Keratinocyte (primary cell): ENCODE measurements at regions not wholly inside any gene's neighbourhood (a gene's known extent, or its start where the extent isn't known, plus 50 kb on each side); places are given as distances from the start of the nearest gene placed in this dataset.

Source experiments
- DNase-seq: peaks from one replicate; pipeline ENCODE4 v3.0.0-alpha.2; 2011; ENCODE audit warnings: low read depth, missing footprints, low spot score
- FAIRE-seq: peaks from 2 replicates; lab custom pipeline; 2011; peaks lifted over from hg19 to GRCh38; lab: Jason Lieb, UNC
- H2AFZ ChIP-seq: 2 replicates; pipeline ENCODE4 v1.6.0; 2012; ENCODE audit warnings: low read length, control low read depth, inconsistent platforms; ENCODE audit not compliant: control insufficient read depth
- H3K27ac ChIP-seq: 2 replicates; pipeline ENCODE4 v1.5.1; 2011; ENCODE audit warnings: low read length; ENCODE audit not compliant: control insufficient read depth, insufficient read depth
- H3K27me3 ChIP-seq: 3 replicates; pipeline ENCODE4 v1.6.0; 2011; ENCODE audit warnings: low read length; ENCODE audit not compliant: control insufficient read depth, insufficient read depth; ENCODE audit errors: extremely low read depth
- H3K36me3 ChIP-seq, 2 experiments: 2 replicates in 1 of 2; 3 replicates in 1 of 2; pipeline ENCODE4 v1.5.1; 2011; ENCODE audit warnings: low read length in 2 of 2, mild to moderate bottlenecking in 1 of 2; ENCODE audit not compliant: control insufficient read depth in 2 of 2, insufficient read depth in 2 of 2; ENCODE audit errors: extremely low read depth in 1 of 2
- H3K4me1 ChIP-seq: 3 replicates; pipeline ENCODE4 v1.5.1; 2011; ENCODE audit warnings: low read length; ENCODE audit not compliant: control insufficient read depth, insufficient read depth; ENCODE audit errors: extremely low read depth
- H3K4me2 ChIP-seq: 3 replicates; pipeline ENCODE4 v1.6.0; 2011; ENCODE audit warnings: low read depth, low read length; ENCODE audit not compliant: control insufficient read depth, insufficient read depth; ENCODE audit errors: extremely low read depth
- H3K4me3 ChIP-seq, 3 experiments: fragments of 200-600 bp in 1 of 3; sonication (generic) in 1 of 3; 2 replicates in 2 of 3; 3 replicates in 1 of 3; pipeline ENCODE4 v1.5.1; 2011 to 2016; ENCODE audit warnings: low read length in 3 of 3, mild to moderate bottlenecking in 3 of 3, control low read depth in 2 of 3, inconsistent platforms in 1 of 3, low read depth in 1 of 3, mixed read lengths in 1 of 3, mixed run types in 1 of 3, moderate library complexity in 1 of 3; ENCODE audit not compliant: control insufficient read depth in 2 of 3, insufficient read depth in 2 of 3; ENCODE audit errors: extremely low read depth in 1 of 3
- H3K79me2 ChIP-seq: 2 replicates; pipeline ENCODE4 v1.6.0; 2012; ENCODE audit warnings: low read length; ENCODE audit not compliant: control insufficient read depth, insufficient read depth
- H3K9ac ChIP-seq: 3 replicates; pipeline ENCODE4 v1.6.0; 2011; ENCODE audit warnings: low read length; ENCODE audit not compliant: control insufficient read depth, insufficient read depth; ENCODE audit errors: extremely low read depth
- H3K9me1 ChIP-seq: 3 replicates; pipeline ENCODE4 v1.6.0; 2011; ENCODE audit warnings: low read length; ENCODE audit not compliant: control insufficient read depth, insufficient read depth; ENCODE audit errors: extremely low read depth
- H3K9me3 ChIP-seq: 2 replicates; pipeline ENCODE4 v1.5.1; 2012; ENCODE audit warnings: low read depth, low read length; ENCODE audit not compliant: control insufficient read depth
- H4K20me1 ChIP-seq: 3 replicates; pipeline ENCODE4 v1.6.0; 2011; ENCODE audit warnings: low read length; ENCODE audit not compliant: control insufficient read depth, insufficient read depth; ENCODE audit errors: extremely low read depth
- EZH2 ChIP-seq: IDR thresholded peaks from one replicate; pipeline ENCODE4 v1.6.1; 2012; ENCODE audit warnings: inconsistent platforms, mild to moderate bottlenecking, low read length, moderate library complexity
- dilution Hi-C: fragments of 300-500 bp; cut with MboI; formaldehyde crosslinking; loops from one replicate; pipeline ENCODE4 v1.7.0; 2020; ENCODE audit warnings: low sequenced_read_pairs; ENCODE audit not compliant: extremely low pct_ligation_motif_present
- TF ChIP-seq, protein P1 (sequence below), 3 experiments: IDR thresholded peaks in 1 of 3; conservative IDR thresholded peaks in 1 of 3; optimal IDR thresholded peaks in 1 of 3; 2 replicates in 2 of 3; 3 replicates in 1 of 3; pipeline versions ENCODE3 to v1.5.1; 2011; ENCODE audit warnings: low read length in 3 of 3, mild to moderate bottlenecking in 3 of 3, moderate library complexity in 2 of 3, control low read depth in 1 of 3, inconsistent platforms in 1 of 3; ENCODE audit not compliant: insufficient read depth in 2 of 3; ENCODE audit errors: extremely low read depth in 1 of 3

DNA sequence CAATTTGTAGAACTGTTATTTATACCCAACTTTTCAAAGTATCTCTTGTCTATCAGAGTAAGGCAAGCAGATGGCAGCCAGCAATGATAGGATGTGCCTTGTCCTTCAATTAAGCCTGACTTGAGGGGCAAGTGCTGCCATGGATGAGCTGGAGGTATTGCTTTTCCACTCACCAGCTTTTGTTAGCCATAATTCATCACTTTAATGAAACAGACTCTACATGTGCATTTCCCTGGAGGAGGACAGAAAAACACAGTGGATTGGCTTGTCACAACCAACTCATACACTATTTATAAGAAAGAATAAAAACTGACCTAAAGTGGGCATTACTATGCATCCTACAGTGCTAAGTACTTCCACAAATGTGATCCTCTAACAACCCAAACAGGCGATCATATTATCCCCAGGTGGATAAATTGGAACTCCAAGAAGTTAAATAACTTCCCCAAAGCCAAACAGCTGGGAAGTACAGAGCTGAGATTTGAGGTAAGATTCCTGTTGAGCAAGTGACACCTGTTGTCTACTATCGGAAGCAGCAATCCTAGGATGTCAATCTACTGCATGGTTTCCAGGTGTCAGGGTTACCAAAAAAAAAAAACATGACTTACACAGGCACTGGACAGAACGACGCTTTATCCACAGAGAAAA is 73.9 kb upstream of the NRSN1 start:
- TF ChIP-seq, protein P1, sequence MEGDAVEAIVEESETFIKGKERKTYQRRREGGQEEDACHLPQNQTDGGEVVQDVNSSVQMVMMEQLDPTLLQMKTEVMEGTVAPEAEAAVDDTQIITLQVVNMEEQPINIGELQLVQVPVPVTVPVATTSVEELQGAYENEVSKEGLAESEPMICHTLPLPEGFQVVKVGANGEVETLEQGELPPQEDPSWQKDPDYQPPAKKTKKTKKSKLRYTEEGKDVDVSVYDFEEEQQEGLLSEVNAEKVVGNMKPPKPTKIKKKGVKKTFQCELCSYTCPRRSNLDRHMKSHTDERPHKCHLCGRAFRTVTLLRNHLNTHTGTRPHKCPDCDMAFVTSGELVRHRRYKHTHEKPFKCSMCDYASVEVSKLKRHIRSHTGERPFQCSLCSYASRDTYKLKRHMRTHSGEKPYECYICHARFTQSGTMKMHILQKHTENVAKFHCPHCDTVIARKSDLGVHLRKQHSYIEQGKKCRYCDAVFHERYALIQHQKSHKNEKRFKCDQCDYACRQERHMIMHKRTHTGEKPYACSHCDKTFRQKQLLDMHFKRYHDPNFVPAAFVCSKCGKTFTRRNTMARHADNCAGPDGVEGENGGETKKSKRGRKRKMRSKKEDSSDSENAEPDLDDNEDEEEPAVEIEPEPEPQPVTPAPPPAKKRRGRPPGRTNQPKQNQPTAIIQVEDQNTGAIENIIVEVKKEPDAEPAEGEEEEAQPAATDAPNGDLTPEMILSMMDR (optimal IDR thresholded peaks at IDR 0.05 in 1 of 3, IDR thresholded peaks at IDR 0.05 in 1 of 3, conservative IDR thresholded peaks at IDR 0.05 in 1 of 3; ENCODE audit: extremely low read depth in 1 of 3, insufficient read depth in 2 of 3, low read length in 3 of 3): no peak
- no peak for TF ChIP-seq EZH2
- Histone ChIP-seq H3K9me1 (no peaks in the 10 kb centered on the region), H3K36me3 (no peaks in the 10 kb centered on the region), H3K79me2 (no peaks in the 10 kb centered on the region), H3K27ac (no peak overlapping the region), H3K9me3 (no peaks in the 10 kb centered on the region), H3K4me2 (no peak overlapping the region), H3K4me1 (no peaks in the 10 kb centered on the region), H3K9ac (no peak overlapping the region), H3K4me3 (no peak overlapping the region), H3K27me3 (no peaks in the 10 kb centered on the region), H2AFZ (no peak overlapping the region), H4K20me1 (no peaks in the 10 kb centered on the region)
- no peak for FAIRE-seq
- no peak for DNase-seq
- dilution Hi-C loops: no loop called here

DNA sequence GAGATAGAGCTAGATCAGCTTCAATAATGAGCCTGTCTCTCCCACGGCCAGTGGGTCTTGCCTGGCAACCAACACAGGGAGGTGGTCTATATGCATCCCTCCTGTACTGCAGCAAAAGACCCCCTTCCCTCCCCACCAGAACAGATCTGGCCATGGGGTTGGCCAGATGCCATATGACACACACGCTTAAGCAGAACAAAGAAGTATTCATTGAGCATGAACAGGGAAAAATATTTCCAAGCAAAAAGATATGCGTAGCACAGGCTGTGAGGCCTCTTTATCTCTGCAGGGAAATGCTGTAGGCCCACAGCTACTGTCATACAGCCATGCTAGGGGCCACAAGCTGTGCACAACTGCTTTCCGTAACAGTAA is 73.4 kb upstream of the NRSN1 start:
- no peak overlapping the region for H3K9ac ChIP-seq
- no peaks in the 10 kb centered on the region for H3K9me1 ChIP-seq
- H3K36me3 ChIP-seq: no peaks in the 10 kb centered on the region
- dilution Hi-C loops: no loop called here
- FAIRE-seq: no peak
- no peaks in the 10 kb centered on the region for H3K9me3 ChIP-seq
- no peaks in the 10 kb centered on the region for H3K4me1 ChIP-seq
- no peaks in the 10 kb centered on the region for H3K79me2 ChIP-seq
- no peak for DNase-seq
- no peaks in the 10 kb centered on the region for H3K27me3 ChIP-seq
- no peak overlapping the region for H3K27ac ChIP-seq
- H3K4me3 ChIP-seq: no peak overlapping the region
- no peak for TF ChIP-seq EZH2
- TF ChIP-seq, protein P1 (optimal IDR thresholded peaks at IDR 0.05 in 1 of 3, IDR thresholded peaks at IDR 0.05 in 1 of 3, conservative IDR thresholded peaks at IDR 0.05 in 1 of 3; ENCODE audit: extremely low read depth in 1 of 3, insufficient read depth in 2 of 3, low read length in 3 of 3): no peak
- no peak overlapping the region for H3K4me2 ChIP-seq
- no peaks in the 10 kb centered on the region for H4K20me1 ChIP-seq
- no peak overlapping the region for H2AFZ ChIP-seq
